ENCODE measurements at regions not wholly inside any gene's neighbourhood (a gene's known extent, or its start where the extent isn't known, plus 50 kb on each side); places are given as distances from the start of the nearest gene placed in this dataset.
"Not testable (repeated sequence)": the region's sequence is repeated elsewhere in the genome, so short reads cannot be mapped to it uniquely, and the experiment has no call there.

DNA sequence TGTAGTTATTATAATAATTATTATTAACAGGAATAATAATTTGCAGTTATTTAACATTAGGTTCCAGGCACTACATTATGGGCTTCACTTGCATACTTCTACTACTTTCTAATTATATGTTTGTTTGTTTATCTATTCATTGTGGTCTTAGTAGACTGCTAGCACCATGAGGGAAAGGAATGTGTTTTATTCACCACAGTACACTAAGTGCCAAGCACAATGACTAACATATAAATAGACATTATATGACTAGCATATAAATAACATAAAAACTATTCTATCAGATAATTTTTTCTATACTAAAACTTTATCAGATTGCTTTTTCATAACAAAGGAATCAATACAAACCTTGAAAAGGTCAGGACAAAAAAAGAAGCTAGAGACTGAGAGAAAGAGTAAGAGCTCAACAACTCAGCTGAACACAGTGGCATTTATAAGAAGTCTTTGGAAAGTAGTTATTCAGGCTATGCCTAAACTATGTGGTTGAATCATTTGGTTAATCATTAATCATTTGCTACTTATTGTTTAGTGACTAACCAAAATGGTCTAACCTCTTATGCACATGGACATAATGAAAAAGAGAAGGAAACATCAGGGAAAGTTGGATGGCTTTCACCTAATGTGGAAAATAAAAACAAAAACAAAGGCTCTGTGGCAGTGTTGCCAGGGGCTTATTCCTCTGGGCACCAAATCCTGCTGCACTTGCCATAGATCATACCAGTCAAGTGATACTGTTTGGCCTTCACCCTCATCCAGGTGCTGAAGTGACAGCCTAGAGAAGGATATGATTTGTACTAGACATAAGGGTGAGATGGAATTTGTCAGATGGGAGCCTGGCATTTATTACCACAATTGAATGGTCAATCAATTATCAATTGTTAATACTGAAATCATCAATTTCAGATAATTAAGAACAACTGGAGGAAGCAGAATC is 174.9 kb downstream of the ETAA1 start:
- DNase-seq: no peak

DNA sequence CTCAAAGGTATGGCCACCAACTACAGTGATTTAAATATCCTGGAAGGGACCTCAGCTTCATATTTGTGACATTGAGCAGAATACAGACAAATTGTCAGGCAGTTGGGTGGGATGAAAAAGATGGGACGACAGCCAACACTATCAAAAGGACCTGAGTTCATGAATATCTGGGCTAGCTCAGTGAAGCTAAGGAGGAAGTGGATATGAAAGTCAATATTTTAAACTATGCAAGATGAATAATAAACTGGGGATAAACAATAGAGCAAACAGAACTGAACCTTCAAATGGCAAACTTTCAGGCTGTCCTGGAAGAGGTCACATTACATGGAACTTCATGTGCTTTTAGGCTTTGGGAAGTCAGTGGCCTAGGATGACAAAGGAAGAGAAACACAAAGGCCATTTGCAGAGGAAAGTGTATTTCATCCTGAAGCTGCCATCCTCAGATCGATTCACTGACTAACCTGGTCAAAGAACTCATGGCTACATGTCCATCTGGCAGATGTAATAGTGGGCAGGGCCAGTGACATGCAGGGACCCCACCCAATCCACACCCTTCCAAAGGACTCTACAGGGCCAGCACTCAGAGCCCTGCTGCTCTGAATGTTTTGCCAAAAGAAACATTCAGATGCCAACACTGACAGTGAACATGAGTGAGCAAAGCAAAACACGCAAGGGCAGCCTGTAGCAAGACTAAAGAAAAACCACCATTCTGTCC is 175.7 kb downstream of the ETAA1 start:
- DNase-seq: no peak

DNA sequence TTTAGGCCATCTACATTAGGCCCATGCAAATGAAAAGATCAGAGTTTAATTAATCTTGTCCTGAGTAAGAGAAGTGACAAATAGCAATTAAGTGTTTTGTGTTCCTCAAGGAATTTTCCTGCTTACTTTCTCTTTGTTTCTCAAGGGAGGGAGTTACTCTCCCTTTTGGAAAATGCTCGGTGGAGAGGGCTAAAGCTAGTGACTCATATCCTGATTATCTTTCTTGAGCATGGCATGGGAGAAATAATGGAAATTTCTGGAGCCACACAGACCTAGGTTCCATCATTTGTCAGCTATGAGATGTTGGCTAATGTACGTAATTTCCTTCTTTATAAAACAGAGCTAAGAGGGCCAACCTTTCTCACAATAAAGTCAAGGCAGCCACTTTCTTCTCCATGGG is 177.1 kb downstream of the ETAA1 start:
- DNase-seq: no peak

DNA sequence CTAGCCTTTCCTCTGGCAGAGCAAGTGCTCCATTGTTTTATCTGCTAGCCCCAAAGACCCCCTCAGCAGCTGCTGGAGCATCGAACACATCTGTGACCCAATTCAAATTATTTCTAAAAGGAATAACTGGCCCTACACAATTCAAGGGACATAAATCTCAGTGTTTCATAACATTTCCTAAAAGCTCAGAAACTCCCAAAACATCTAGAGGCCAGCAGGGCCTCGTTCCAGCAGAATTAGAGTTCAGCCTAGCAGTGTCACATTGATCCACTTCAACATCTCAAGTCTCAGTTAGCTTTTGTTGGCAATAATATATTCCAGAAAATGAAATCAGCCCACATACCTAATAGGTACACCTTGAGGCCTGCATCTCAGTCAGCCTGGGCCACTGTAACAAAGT is 179.1 kb downstream of the ETAA1 start:
- no peak for DNase-seq

- no peak for DNase-seq
Measured at GRCh38 chr2:67576991-67577390, 179.9 kb downstream of the ETAA1 start.

DNA sequence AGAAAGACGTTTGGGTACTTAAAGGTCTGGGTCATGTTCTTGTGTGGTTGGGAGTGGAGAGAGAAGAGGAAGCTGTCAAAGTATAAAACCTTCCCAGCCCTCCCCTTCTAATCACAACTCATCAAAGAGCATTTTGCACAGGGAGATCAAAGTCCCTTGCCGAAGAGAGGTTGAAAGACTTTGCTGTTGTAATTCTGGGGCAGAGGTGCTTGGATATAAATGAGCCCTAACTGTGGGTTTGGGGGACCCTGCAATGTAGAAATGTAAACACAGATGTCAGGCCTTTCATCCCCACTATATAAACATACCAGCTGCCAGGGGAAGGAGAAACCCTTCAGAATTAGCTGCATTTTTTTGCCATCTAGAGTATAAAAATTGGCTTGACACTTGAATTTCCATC is 182.1 kb downstream of the ETAA1 start:
- DNase-seq: no peak

DNA sequence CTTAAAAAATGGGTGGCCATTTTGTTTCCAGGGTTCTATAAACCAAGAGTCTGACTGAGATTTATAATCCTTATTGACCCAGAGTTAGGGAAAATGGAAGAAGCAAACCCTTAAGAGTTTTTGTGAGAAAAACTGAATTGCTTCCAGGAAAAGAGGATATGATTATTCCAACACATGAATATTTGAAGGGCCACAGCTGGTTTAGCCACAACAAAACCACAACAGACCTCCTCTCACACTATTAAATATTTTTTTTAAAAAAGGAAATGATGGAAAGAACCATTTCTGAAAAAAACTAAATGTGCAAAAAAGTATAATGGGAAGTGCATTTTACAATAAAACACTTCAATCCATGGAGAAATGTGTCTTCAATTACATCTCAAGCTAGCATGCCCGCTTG is 182.7 kb downstream of the ETAA1 start:
- no peak for DNase-seq

GRCh38 chr2:67581751-67582150 is 184.6 kb downstream of the ETAA1 start:
- DNase-seq: no peak

GRCh38 chr2:67583185-67583584 is 186.1 kb downstream of the ETAA1 start:
- DNase-seq: no peak

DNA sequence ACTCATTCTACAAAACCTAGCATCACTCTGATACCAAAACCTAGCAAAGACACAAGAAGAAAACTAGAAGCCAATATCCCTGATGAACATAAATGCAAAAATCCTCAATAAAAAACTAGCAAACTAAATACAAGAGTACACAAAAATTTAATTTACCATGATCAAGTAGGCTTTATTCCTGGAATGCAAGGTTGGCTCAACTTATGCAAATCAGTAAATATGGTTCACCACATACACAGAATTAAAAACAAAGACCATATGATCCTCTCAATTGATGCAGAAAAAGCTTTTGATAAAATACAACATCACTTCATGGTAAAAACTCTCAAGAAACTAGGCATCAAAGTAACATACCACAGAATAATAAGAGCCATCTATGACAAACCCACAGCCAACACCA is 188.3 kb downstream of the ETAA1 start:
- DNase-seq: no peak

- DNase-seq: not testable (repeated sequence)
Measured at GRCh38 chr2:67589121-67589520, 192.0 kb downstream of the ETAA1 start.

GRCh38 chr2:67594522-67594921 is 197.4 kb downstream of the ETAA1 start:
- not testable (repeated sequence) for DNase-seq

- DNase-seq: no peak
Measured at GRCh38 chr2:67596871-67597270, 199.7 kb downstream of the ETAA1 start.

GRCh38 chr2:67599561-67599960 is 202.4 kb downstream of the ETAA1 start:
- no peak for DNase-seq

DNA sequence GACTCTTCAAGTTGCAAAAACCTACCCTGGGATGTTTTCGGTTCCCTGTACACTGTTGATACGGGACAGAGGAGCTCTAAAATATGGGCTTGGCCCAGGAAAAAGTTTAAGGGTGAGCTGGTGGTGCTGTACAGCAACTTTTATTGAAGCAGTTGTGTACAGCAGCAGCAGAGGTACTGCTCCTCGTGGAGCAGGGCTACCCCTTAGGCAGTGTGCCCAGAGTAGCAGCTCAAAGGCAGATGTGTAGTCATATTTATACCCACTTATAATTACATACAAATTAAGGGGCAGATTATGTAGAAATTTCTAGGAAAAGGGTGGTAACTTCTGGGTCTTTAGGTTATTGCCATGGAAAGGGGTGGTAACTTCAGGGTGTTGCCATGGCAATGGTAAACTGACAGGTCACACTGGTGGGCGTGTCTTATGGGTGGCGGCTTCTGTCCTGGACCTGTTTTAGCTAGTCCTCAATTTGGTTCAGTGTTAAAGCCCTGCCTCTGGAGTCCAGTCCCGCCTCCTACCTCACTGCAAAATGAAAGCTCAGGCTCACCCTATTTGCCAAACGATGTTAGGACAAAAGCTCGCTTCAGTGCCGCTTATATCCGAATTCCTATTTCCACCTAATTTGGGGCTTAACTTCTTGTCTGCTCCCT is 203.2 kb downstream of the ETAA1 start:
- no peak for DNase-seq

DNA sequence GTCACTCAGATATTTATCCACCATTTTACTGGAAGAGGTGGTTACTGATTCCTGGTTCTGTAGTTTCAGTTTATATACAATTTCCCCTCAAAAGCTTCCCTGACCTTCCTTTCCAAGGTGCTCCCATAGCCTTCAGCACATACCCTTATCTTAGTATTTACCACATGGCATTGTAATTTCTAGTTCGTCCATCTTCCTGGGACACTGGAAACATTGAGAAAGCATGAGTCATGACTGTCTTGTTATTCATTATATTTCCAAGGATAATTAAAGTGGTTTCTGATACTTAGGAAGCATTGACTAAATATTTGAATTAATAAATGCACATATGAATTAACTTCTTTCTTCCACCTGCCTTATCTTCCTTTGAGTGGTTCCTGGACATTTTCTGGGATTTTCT is 203.8 kb downstream of the ETAA1 start:
- no peak for DNase-seq

DNA sequence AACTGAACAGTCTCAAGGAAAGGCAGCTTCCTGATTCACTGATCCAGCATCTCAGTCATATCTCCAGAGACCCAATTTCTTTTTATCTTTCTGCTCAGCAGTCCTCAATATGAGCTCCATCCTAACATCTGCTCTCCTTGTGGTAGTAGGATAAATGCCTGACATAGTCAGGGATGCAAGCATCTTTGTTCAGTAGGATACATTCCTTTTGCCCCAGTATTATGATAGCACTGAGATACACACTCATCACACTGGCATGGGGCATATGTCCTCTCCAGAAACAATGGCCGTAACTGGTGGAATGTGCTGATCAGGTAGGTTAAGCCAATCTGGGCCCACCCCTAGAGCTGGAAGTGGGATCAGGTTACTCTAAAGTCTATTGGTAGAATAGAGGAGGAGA is 207.2 kb downstream of the ETAA1 start:
- no peak for DNase-seq

- DNase-seq: no peak
Measured at GRCh38 chr2:67612576-67613042, 215.5 kb downstream of the ETAA1 start.

DNA sequence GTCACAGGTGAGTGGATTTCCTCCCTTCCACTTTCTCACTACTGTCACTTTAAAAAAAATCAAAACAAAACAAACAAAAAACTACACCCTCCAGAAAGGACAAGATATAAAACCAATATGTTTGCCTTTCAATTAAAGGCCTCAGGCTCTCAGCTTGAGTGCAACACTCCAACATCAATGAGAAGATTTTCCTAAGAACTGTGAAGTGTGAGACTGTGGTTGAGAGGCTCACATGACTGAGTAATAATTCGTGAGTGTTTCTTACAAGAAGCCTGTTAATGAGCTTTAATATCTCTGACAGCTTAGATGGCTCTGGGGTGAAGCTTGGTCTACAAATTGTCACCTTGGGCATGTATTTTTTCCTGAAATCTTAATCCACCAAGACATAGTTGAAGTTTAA is 216.1 kb downstream of the ETAA1 start:
- no peak for DNase-seq

DNA sequence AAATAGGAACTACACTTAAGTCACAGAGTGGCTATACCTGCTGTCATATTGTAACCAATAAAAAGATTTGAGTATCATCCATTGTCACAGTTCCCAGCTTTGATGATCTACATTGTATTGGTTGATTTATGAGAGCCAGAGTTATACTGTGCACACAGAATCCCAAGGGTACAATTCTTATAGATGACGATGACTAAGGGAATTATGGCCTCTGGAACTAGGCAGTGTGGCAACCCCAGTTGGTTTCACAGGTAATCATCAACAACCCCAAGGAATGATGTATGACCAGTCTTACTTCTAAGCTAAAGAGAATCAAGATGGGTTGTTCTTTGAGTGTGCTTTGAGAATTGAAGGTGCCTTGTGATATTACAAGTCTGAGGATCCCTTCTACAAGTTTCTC is 217.3 kb downstream of the ETAA1 start:
- DNase-seq: no peak

GRCh38 chr2:67616749-67617148 is 219.6 kb downstream of the ETAA1 start:
- DNase-seq: peak; percentile 33

- no peak for DNase-seq
Measured at GRCh38 chr2:67619204-67619603, 222.1 kb downstream of the ETAA1 start.

DNA sequence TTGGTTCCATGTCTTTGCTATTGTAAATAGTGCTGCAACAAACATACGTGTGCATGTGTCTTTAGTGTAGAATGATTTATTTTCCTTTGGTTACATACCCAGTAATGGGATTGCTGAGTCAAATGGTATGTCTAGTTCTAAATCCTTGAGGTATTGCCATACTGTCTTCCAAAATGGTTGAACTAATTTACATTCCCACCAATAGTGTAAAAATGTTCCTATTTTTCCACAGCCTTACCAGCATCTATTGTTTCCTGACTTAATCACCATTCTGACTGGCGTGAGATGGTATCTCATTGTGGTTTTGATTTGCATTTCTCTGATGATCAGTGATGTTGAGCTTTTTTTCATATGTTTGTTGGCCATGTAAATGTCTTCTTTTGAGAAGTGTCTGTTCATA is 226.6 kb downstream of the ETAA1 start:
- DNase-seq: not testable (repeated sequence)
